Inflammatory macrophage (primary cell): ENCODE measurements at regions not wholly inside any gene's neighbourhood (a gene's known extent, or its start where the extent isn't known, plus 50 kb on each side); places are given as distances from the start of the nearest gene placed in this dataset.
"Not testable (repeated sequence)": the region's sequence is repeated elsewhere in the genome, so short reads cannot be mapped to it uniquely, and the experiment has no call there.

Experiments
- DNase-seq, 2 donors: peaks; one replicate each; pipeline ENCODE4 v3.0.0-alpha.2; 2020 to 2022

GRCh38 chr6:147651-148050 lies 144.6 kb upstream of the DUSP22 start:
- DNase-seq: not testable (repeated sequence)

GRCh38 chr6:148051-148984 lies 144.0 kb upstream of the DUSP22 start:
- peak; percentile 68 to 69 for DNase-seq

DNA sequence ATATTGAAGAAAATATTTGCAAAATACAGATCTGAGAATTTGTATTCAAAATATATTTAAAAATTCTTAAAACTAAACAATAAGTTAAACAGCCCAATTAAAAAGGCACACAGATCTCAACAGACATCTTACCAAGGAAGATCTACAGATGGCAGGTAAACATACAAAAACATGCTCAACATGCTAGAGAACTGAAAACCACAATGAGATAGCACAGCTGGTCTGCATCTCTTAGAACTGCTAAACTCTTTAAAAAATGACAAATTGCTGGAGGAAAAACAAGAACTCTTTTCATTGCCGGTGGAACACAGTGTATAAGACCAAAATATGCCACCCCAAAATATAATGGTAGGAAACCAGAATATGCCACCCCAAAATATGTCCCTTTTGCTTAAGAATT lies 142.1 kb upstream of the DUSP22 start:
- DNase-seq: not testable (repeated sequence)

DNA sequence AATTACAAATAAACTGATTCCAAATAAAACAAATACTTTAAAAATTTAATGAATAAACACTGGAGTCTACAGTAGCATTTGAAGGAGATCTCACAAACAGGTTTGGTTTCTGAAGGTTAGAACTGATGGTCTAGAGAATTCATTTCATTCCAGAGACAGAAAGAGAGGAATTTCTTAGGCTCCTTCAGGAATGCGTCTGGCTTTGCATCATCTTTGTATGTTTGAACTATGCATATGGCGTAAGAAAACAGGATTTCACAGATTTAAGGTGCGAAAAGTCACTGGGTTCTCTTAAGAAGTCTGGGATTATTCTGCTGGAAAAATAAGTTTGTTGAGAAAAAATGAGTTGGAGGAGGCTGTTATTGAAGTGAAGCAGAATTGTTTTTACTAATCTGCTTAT lies 139.9 kb upstream of the DUSP22 start:
- not testable (repeated sequence) for DNase-seq

DNA sequence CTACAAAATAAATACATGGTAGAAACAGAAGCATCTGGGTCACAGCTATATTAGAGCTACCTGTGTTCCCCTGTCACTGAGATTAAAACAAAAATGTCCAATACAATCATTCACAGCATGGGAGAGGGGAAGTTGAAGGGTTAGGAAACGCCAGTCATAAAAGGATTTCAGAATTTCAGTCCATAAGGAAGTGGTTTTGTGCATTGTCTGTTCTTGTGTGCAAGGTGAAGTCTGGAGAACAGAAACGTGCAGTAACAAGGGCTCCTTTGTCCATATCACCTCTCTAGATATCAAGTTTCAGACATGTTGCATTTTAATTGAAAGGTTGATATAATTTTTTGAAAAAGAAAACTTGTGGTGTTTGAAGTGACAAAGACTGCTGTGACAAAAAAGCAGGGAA lies 139.3 kb upstream of the DUSP22 start:
- DNase-seq: peak; percentile 24 to 44

DNA sequence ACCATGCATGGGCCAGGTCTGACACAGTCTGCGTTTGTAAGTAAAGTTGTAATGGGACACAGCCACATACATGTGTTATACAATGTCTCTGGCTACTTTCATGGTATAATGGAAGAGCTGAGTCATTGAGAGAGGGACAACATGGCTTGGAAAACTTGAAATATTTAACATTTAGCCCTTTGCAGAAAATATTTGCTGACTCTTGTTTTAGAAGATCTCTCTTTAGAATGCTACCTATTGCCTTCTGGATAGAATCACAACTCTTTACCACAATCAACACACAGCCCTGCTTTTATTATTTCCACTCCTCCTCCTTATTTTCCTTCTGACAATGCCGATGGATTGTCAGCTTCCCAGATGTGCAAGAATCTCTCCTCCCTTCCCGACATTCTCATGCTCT lies 138.4 kb upstream of the DUSP22 start:
- DNase-seq: not testable (repeated sequence)

DNA sequence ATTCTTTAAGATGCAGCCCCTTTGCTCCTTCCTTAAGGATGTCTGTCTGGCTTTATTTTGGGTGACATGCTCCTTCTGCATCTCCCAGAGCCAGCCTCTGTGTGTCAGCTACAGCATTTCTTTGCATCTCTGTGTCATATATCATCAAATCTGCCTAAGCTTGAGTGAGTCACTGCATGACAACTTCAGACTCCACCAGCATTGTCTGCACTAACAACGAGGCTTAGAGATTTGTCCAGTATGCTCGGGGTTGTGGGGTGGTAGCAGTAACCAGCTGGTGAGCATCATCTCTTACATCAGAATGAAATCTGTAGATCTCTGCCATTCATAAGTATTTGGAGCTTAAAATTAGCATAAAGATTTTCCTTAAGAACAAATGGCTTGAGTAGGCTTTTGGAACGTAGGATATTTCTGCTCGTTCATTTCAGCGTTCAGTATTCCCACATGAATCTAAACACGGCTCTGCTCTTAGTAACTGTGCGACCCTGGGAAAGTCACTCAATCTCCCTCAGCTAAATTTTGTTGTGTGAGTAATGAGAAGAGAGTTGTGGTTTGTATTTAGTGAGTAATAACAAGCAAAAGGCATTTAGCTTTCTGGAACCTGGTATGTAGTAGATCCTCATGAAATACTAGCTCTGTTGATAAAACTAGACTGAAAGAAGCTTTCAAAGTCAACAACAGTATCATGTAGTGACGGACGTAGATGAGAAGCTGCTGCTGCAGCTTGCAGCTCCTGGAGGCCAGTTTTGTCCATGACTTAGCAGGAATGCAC lies 137.8 kb upstream of the DUSP22 start:
- not testable (repeated sequence) for DNase-seq

DNA sequence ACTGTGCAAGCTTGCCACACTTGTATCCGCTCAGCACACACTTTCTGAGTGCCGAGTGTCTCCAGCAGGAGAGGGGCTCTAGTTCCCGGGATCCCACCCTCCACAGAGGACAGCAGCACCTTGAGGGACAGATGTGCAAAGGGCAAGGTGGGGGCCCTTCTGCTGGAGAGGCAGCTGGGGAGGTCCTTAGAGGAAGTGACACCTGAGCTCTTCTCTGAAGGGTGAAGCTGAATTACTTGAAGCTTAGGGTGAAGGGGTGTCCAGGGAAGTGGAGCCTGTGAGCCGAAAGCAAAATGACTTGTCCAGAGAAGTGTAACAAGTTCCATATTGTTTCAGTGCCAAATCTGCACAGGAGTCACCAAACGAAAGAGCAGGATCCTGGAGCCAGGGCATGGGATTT lies 136.3 kb upstream of the DUSP22 start:
- no peak for DNase-seq

DNA sequence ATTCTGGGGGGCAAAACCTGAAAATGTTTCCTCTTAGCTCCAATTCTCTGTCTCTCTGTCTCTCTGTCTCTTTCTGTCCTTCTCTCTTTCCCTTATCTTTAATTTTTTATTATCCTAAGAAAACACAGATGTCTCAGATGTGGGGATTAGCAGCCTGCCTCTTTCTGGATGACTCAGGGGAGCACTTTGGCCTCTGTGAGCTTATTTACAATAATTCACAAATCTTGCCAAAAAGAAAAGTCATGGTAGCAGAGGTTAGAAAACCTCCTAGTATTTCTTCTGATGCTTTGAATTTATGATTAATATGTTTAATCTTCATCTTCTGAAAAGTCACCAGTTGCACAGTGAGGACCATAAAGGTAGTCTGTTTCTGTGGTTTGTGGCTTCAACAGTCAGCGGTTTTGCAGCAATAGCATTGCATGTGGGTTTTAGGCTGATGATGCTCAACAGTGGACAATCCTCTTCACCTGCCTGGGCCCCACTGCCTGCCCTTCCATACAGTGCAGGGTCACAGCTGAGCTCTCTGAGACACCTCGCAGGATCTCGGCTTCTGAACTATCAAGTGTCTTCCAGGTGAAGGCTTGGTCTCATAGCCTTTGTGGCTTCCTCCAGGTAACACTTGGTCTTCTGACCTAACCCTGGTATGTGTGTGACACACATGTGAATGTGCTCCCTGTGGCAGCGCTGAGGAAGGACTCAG lies 135.7 kb upstream of the DUSP22 start:
- not testable (repeated sequence) for DNase-seq

- DNase-seq: not testable (repeated sequence)
These were observed 135.1 kb upstream of the DUSP22 start for GRCh38 chr6:157176-157575.

- not testable (repeated sequence) for DNase-seq
These were observed 130.6 kb upstream of the DUSP22 start for GRCh38 chr6:161657-162056.

GRCh38 chr6:164720-165119 lies 127.6 kb upstream of the DUSP22 start:
- DNase-seq: no peak

DNA sequence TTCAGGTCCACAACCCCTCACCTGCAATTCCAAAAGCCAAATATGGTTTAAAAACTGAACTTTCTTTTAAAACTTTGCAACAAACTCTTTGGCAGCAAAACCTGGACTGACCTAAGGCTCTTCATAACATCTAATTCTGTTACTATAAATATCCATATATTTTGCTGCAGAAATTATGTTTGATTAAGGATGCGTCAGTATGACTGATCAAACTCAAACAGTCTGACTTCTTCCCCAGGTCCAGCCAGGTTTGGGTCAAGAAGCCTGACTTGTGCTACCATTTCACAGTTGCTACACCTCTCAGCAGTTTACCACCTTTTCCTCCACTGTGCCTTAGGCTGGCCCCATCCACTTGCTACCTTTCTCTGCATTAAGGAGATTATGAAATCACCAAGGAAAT lies 127.0 kb upstream of the DUSP22 start:
- no peak for DNase-seq

- DNase-seq: no peak
These were observed 126.4 kb upstream of the DUSP22 start for GRCh38 chr6:165906-166305.

GRCh38 chr6:168865-169455 lies 123.3 kb upstream of the DUSP22 start:
- DNase-seq: peak in 1 of 2 donors; percentile 70

DNA sequence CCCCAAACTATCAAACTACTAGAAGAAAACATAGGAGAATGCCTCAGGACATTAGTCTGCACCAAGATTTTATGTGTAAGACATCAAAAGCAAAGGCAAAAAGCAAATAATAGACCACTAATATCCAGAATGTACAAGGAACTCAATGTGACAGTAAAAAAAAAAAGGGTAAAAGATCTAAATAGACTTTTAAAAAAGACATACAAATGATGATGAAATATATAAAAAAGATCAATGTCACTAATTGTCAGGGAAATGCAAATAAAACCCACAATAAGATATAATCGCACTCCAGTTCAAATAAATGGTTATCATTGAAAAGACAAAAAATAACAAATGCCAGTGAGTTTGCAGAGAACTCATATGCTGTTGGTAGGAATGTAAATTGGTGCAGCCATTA lies 118.3 kb upstream of the DUSP22 start:
- DNase-seq: no peak

DNA sequence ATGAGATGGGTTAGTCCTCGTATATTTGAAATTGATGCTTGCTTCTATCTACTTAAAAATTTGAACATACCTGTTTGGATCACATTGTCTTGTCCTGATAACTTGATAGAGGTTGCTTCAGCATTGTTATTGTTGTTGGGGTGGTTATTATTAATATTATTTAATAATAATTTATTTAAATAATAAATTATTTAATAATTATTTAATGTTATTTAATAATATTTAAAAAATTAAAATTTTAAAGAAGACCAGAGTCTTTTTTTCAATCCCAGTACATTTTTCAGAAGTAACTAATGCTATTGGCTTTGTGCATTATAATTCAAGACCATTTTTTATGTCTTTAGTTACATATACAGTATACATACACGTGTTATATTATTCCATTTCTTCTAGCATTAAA lies 116.6 kb upstream of the DUSP22 start:
- DNase-seq: no peak

GRCh38 chr6:176766-177165 lies 115.5 kb upstream of the DUSP22 start:
- DNase-seq: no peak

DNA sequence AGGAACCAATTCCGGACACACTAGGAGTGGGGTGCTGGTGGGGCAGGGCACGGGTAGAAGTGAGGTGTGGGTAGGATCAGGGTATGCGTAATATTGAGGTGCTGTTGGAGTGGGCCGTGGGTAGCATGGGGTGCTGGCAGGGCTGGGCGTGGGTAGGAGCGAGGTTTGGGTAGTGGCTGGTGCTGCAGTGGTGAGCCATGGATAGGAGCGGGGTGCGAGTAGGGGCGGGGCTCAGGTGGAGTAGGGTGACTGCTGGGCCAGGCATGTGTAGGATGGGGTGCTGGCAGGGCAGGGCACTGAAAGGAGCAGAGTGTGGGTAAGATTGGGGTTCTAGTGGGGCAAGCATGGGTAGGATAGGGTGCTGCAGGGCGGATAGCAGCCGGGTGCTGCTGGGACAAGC lies 114.2 kb upstream of the DUSP22 start:
- no peak for DNase-seq

- not testable (repeated sequence) for DNase-seq
These were observed 113.4 kb upstream of the DUSP22 start for GRCh38 chr6:178929-179328.

- DNase-seq: no peak
These were observed 112.8 kb upstream of the DUSP22 start for GRCh38 chr6:179340-179950.

DNA sequence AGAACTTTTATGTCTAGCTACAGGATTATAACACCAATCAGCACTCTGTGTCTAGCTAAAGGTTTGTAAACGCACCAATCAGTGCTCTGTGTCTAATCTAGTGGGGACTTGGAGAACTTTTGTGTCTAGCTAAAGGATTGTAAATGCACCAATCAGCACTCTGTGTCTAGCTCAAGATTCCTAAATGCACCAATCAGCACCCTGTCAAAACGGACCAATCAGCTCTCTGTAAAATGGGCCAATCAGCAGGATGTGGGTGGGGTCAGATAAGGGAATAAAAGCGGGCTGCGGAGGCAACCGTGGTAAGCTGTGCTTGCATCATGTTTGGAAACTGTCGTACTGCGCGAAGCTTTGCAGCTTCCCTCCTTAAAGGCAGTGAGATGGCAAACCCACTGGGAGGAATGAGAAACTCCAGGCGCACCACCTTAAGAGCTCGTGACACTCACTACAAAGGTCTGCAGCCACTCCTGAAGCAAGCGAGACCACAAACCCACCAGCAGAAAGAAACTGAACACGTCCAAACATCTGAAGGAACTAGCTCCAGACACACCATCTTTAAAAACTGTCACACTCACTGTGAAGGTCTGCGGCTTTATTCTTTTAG lies 112.1 kb upstream of the DUSP22 start:
- DNase-seq: not testable (repeated sequence)
